Neuronal stem cell (in vitro differentiated cells): ENCODE measurements at regions not wholly inside any gene's neighbourhood (a gene's known extent, or its start where the extent isn't known, plus 50 kb on each side); places are given as distances from the start of the nearest gene placed in this dataset.

Experiments used
- DNase-seq: peaks from one replicate; pipeline ENCODE4 v3.0.0-alpha.2; 2013; ENCODE audit warnings: low spot score
- H2AFZ ChIP-seq: one replicate; pipeline ENCODE4 v1.6.1; 2013; ENCODE audit warnings: mild to moderate bottlenecking, low read length, inconsistent platforms
- H2AK5ac ChIP-seq: 2 replicates; pipeline ENCODE4 v1.6.1; 2013; ENCODE audit warnings: low read depth, mild to moderate bottlenecking, inconsistent platforms, low read length, moderate library complexity, mixed read lengths
- H2BK120ac ChIP-seq: 2 replicates; pipeline ENCODE4 v1.6.1; 2013; ENCODE audit warnings: low read depth, mild to moderate bottlenecking, inconsistent platforms, low read length, moderate library complexity, mixed read lengths
- H2BK12ac ChIP-seq: one replicate; pipeline ENCODE4 v1.6.1; 2013; ENCODE audit warnings: low read length, inconsistent platforms
- H2BK15ac ChIP-seq: 2 replicates; pipeline ENCODE4 v1.6.1; 2013; ENCODE audit warnings: mild to moderate bottlenecking, low read length, inconsistent platforms, mixed read lengths
- H2BK5ac ChIP-seq: one replicate; pipeline ENCODE4 v1.6.1; 2013; ENCODE audit warnings: inconsistent platforms, mild to moderate bottlenecking, low read length, moderate library complexity
- H3K14ac ChIP-seq: one replicate; pipeline ENCODE4 v1.6.1; 2013; ENCODE audit warnings: low read length, inconsistent platforms
- H3K18ac ChIP-seq: 2 replicates; pipeline ENCODE4 v1.6.1; 2013; ENCODE audit warnings: low read length, inconsistent platforms
- H3K23ac ChIP-seq: 2 replicates; pipeline ENCODE4 v1.6.1; 2013; ENCODE audit warnings: low read depth, mild to moderate bottlenecking, mixed read lengths, low read length, inconsistent platforms; ENCODE audit not compliant: poor library complexity
- H3K27ac ChIP-seq: replicated peaks from 3 replicates; pipeline ENCODE4 v1.5.1; 2013; ENCODE audit warnings: low read length, inconsistent platforms
- H3K27me3 ChIP-seq, 3 experiments: 2 replicates each; pipeline ENCODE4 v1.6.1; 2013; ENCODE audit warnings: low read length in 3 of 3, mild to moderate bottlenecking in 2 of 3, inconsistent platforms in 1 of 3, low read depth in 1 of 3, mixed read lengths in 1 of 3, moderate library complexity in 1 of 3; ENCODE audit not compliant: control insufficient read depth in 3 of 3, insufficient read depth in 3 of 3
- H3K36me3 ChIP-seq, 2 donors: replicated peaks in 1 of 2; 2 replicates each; pipeline ENCODE4 v1.6.1; 2013; ENCODE audit warnings: low read length in 2 of 2; ENCODE audit not compliant: control insufficient read depth in 2 of 2, insufficient read depth in 2 of 2
- H3K4ac ChIP-seq: 2 replicates; pipeline ENCODE4 v1.6.1; 2013; ENCODE audit warnings: inconsistent platforms, mild to moderate bottlenecking, low read length, moderate library complexity
- H3K4me1 ChIP-seq, 2 donors: 1 replicate in 1 of 2; 2 replicates in 1 of 2; pipeline ENCODE4 v1.6.1; 2013; ENCODE audit warnings: low read length in 2 of 2, low read depth in 1 of 2; ENCODE audit not compliant: control insufficient read depth in 2 of 2, insufficient read depth in 1 of 2
- H3K4me2 ChIP-seq: one replicate; pipeline ENCODE4 v1.6.1; 2013; ENCODE audit warnings: mild to moderate bottlenecking, low read length, inconsistent platforms; ENCODE audit not compliant: insufficient read depth, poor library complexity, severe bottlenecking
- H3K4me3 ChIP-seq, 2 donors: 2 replicates each; pipeline ENCODE4 v1.5.1; 2013; ENCODE audit warnings: low read length in 2 of 2, mild to moderate bottlenecking in 2 of 2, inconsistent platforms in 1 of 2, moderate library complexity in 1 of 2
- H3K79me1 ChIP-seq: one replicate; pipeline ENCODE4 v1.6.1; 2013; ENCODE audit warnings: low read depth, mild to moderate bottlenecking, inconsistent platforms, low read length, moderate library complexity
- H3K9ac ChIP-seq: one replicate; pipeline ENCODE4 v1.6.1; 2013; ENCODE audit warnings: mild to moderate bottlenecking, low read depth, low read length, inconsistent platforms; ENCODE audit not compliant: poor library complexity
- H3K9me3 ChIP-seq, 2 donors: replicated peaks in 1 of 2; 2 replicates each; pipeline versions ENCODE3 to v1.6.1; 2013; ENCODE audit warnings: low read length in 2 of 2, mild to moderate bottlenecking in 2 of 2, inconsistent platforms in 1 of 2, low read depth in 1 of 2, mixed read lengths in 1 of 2, moderate library complexity in 1 of 2; ENCODE audit not compliant: control insufficient read depth in 2 of 2, insufficient read depth in 1 of 2
- H4K8ac ChIP-seq: one replicate; pipeline ENCODE4 v1.6.1; 2013; ENCODE audit warnings: low read depth, mild to moderate bottlenecking, inconsistent platforms, low read length, moderate library complexity
- H4K91ac ChIP-seq: one replicate; pipeline ENCODE4 v1.6.1; 2013; ENCODE audit warnings: low read length, low read depth, mild to moderate bottlenecking, inconsistent platforms; ENCODE audit not compliant: poor library complexity
- WGBS, 2 donors: extraction: QIAGEN DNeasy Blood & Tissue Kit; methylation state at CpG; one replicate each; pipeline ENCODE4 v1.1.7; 2013; ENCODE audit warnings: missing lambda C conversion rate in 2 of 2, mixed read lengths in 1 of 2; ENCODE audit not compliant: insufficient read length in 2 of 2, insufficient replicate concordance in 1 of 2; ENCODE audit errors: extremely low coverage in 2 of 2; 5-methylcytosine and 5-hydroxymethylcytosine counted together

DNA sequence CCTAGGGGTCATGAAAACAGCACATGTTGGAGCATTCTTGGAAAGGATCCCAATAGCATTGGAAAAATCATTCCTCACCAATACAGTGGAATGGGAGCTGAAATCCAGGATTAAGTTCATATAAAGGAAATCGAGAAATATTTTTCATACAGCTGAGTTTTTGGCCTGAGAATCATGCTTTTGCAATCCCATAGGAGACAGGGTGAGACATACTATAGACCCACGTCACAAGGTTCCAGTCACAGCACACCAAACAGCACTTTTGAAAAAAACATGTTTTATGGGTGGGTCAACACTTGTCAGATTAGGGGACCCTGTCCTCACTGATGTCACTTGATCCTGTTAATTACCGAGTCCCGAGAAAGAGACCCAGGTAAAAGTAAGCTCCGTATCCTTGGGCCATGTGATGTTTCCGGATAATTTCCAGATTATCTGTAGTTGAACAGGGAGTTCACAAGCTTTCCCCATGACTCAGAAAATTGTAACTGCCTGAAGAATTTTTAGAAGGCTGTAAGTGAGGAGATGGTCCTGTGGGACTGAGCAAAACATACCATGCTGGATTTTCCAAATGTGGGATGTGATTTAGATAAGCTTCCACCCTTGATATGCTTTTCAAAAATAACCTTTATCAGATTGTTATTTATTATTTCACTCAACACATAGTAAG lies 80.9 kb upstream of the TLR3 start:
- DNase-seq, result no peak
- no peaks in the 10 kb centered on the region for H3K79me1 ChIP-seq
- no peak overlapping the region for H3K4me3 ChIP-seq
- H3K27me3 ChIP-seq, result no peaks in the 10 kb centered on the region
- H3K27ac ChIP-seq, result no peak overlapping the region
- no peak overlapping the region for H2BK120ac ChIP-seq
- H3K4me2 ChIP-seq, result no peak overlapping the region
- no peak overlapping the region for H4K91ac ChIP-seq
- H3K4me1 ChIP-seq, result no peaks in the 10 kb centered on the region
- no peak overlapping the region for H2BK12ac ChIP-seq
- no peak overlapping the region for H2BK15ac ChIP-seq
- H3K4ac ChIP-seq, result no peak overlapping the region
- H2AFZ ChIP-seq, result no peak overlapping the region
- no peak overlapping the region for H3K23ac ChIP-seq
- peaks cover 0 to 2% of the 10 kb centered on the region in 2 donors for H3K9me3 ChIP-seq
- no peak overlapping the region for H3K9ac ChIP-seq
- no peaks in the 10 kb centered on the region for H3K36me3 ChIP-seq
- no peak overlapping the region for H2BK5ac ChIP-seq
- H4K8ac ChIP-seq, result no peak overlapping the region
- no peak overlapping the region for H3K18ac ChIP-seq
- no peak overlapping the region for H3K14ac ChIP-seq
- WGBS, 2 donors, result no CpG with 5 or more reads among the region's 6 CpGs
- no peak overlapping the region for H2AK5ac ChIP-seq

DNA sequence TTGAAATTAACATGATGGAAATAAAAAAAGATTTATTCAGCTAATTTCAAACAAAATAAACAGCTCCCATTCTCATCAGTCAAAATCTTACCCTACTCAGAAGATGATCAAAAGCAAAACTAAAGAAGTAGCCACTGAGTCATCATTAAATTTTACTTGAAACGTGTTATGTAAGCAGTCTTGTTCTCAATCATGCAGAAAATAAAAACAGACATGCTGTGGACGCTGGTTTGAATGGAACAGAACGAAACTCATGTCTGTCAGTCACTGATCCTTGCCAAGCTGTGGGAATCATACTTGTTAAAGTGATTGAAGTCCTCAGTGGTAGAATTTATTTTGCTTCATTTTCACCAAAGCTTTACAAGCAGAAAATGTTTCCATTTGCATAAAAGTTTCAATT lies 77.2 kb upstream of the TLR3 start:
- Histone ChIP-seq H3K27me3 (no peaks in the 10 kb centered on the region), H3K14ac (no peak overlapping the region), H2AK5ac (no peak overlapping the region), H3K4me3 (no peak overlapping the region), H2BK12ac (no peak overlapping the region), H3K79me1 (no peaks in the 10 kb centered on the region), H2BK15ac (no peak overlapping the region), H3K4ac (no peak overlapping the region), H3K23ac (no peak overlapping the region), H3K9me3 (peaks cover 0 to 2% of the 10 kb centered on the region in 2 donors), H3K9ac (no peak overlapping the region), H3K18ac (no peak overlapping the region), H2AFZ (no peak overlapping the region), H4K91ac (no peak overlapping the region), H3K4me1 (no peaks in the 10 kb centered on the region), H2BK120ac (no peak overlapping the region), H3K36me3 (no peaks in the 10 kb centered on the region), H3K4me2 (no peak overlapping the region), H4K8ac (no peak overlapping the region), H2BK5ac (no peak overlapping the region), H3K27ac (no peak overlapping the region)
- DNase-seq, result no peak
- WGBS, 2 donors, result no CpG with 5 or more reads among the region's 3 CpGs

DNA sequence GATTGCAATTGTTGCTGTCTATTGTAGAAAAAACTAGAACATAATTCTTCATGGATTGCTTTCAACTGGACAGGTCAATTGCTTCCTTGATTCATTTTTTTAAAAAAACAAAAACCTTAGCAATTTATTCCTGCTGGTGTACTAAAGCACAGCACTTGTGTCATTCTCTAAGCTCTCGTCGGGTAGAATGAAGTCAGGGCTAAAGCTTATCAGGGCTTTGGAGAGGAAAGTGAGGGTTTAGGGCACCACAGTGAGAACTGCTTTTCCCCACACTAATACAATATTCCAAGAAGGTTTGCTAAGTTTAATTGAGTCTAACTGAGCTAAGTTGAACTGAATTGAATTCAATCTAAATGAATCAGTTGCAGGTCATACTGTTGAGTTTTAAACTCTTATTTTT lies 76.4 kb upstream of the TLR3 start:
- H2BK120ac ChIP-seq, result no peak overlapping the region

DNA sequence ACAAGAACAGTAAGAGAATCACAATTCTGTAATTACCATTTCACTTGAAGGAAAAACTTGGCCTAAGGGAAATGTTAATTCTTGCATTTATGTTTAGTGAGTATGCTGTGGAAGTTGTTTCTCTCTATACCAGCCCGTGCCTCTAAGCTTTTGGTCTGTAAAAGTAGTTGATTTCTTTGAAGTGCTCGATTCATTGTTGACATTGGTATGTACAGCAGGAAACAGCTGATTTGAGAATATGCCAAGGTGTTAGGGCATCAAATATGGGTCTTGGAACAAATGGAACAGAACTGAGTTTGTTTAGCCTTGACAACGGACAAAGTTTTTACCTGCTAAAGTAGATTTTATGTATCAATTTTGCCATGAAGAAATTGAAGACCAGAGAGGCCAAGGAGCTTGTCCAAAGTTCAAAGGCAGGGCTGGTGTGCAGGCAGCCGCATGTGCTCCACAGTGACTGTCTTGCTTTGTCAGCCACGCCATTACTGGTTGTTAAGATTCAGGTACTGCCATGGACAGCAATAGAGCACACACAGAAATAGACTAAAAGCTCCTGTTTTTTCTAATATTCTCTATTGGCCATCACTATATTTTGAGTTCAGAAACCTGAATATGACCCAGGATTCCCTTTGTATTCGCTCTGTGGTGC lies 75.5 kb upstream of the TLR3 start:
- WGBS, 2 donors, result no CpG with 5 or more reads among the region's 6 CpGs
- Histone ChIP-seq H3K79me1 (no peaks in the 10 kb centered on the region), H2BK15ac (no peak overlapping the region), H2AFZ (no peak overlapping the region), H3K4me1 (no peaks in the 10 kb centered on the region), H4K8ac (no peak overlapping the region), H3K4me2 (no peak overlapping the region), H4K91ac (no peak overlapping the region), H3K27me3 (no peaks in the 10 kb centered on the region), H3K36me3 (no peaks in the 10 kb centered on the region), H3K23ac (no peak overlapping the region), H3K27ac (no peak overlapping the region), H2BK12ac (no peak overlapping the region), H3K9me3 (peaks cover 0 to 2% of the 10 kb centered on the region in 2 donors), H2BK120ac (no peak overlapping the region), H3K18ac (no peak overlapping the region), H2AK5ac (no peak overlapping the region), H2BK5ac (no peak overlapping the region), H3K14ac (no peak overlapping the region), H3K4ac (no peak overlapping the region), H3K4me3 (no peak overlapping the region), H3K9ac (no peak overlapping the region)
- DNase-seq, result no peak

More for the DNA sequence above, 76.4 kb upstream of the TLR3 start:
- H3K9ac ChIP-seq, result no peak overlapping the region
- H3K4me1 ChIP-seq, result no peaks in the 10 kb centered on the region
- H3K18ac ChIP-seq, result no peak overlapping the region
- no peak overlapping the region for H3K27ac ChIP-seq
- no peak for DNase-seq
- no peak overlapping the region for H4K91ac ChIP-seq
- H3K9me3 ChIP-seq, result peaks cover 0 to 2% of the 10 kb centered on the region in 2 donors
- no peak overlapping the region for H2BK12ac ChIP-seq
- H3K4me2 ChIP-seq, result no peak overlapping the region
- H4K8ac ChIP-seq, result no peak overlapping the region
- H2BK15ac ChIP-seq, result no peak overlapping the region
- no peak overlapping the region for H2BK5ac ChIP-seq
- H2AFZ ChIP-seq, result no peak overlapping the region
- no peak overlapping the region for H3K4ac ChIP-seq
- no peak overlapping the region for H2AK5ac ChIP-seq
- H3K4me3 ChIP-seq, result no peak overlapping the region
- H3K36me3 ChIP-seq, result no peaks in the 10 kb centered on the region
- no peaks in the 10 kb centered on the region for H3K27me3 ChIP-seq
- no CpG with 5 or more reads among the region's 2 CpGs for WGBS, 2 donors
- H3K23ac ChIP-seq, result no peak overlapping the region
- no peak overlapping the region for H3K14ac ChIP-seq
- no peaks in the 10 kb centered on the region for H3K79me1 ChIP-seq
